WTC11 (cell line): ENCODE measurements at regions not wholly inside any gene's neighbourhood (a gene's known extent, or its start where the extent isn't known, plus 50 kb on each side); places are given as distances from the start of the nearest gene placed in this dataset.

ENCODE experiments used
- ATAC-seq: fragments of 200-7000 bp; cut with Tn5 transposase; 2 replicates; pipeline ENCODE4 v1.10.0; 2021; ENCODE audit warnings: mild to moderate bottlenecking, moderate library complexity
- CTCF ChIA-PET: fragments of 300-600 bp; sonication (Branson Sonifier 250); formaldehyde crosslinking; loops from one replicate; lab custom pipeline; 2021; ENCODE audit warnings: antibody characterized with exemption; lab: Charles Lee
- POLR2A ChIA-PET: fragments of 350-600 bp; sonication (Branson Sonifier 250); formaldehyde crosslinking; loops from one replicate; lab custom pipeline; 2021; ENCODE audit warnings: antibody characterized with exemption; lab: Charles Lee
- DNase-seq: peaks from one replicate; pipeline ENCODE4 v3.0.0; 2021; ENCODE audit warnings: low spot score
- H3K27ac Mint-ChIP-seq: 2 replicates; pipeline ENCODE4 v1.8.0; 2021; ENCODE audit warnings: mixed read lengths
- H3K27me3 Mint-ChIP-seq: 2 replicates; pipeline ENCODE4 v1.8.0; 2021; ENCODE audit warnings: low read depth, mild to moderate bottlenecking, moderate library complexity, mixed read lengths
- H3K36me3 Mint-ChIP-seq: 2 replicates; pipeline ENCODE4 v1.8.0; 2021; ENCODE audit warnings: mixed read lengths
- H3K4me1 Mint-ChIP-seq: 2 replicates; pipeline ENCODE4 v1.8.0; 2022; ENCODE audit warnings: mixed read lengths
- H3K4me3 Mint-ChIP-seq: 2 replicates; pipeline ENCODE4 v1.8.0; 2021; ENCODE audit warnings: mild to moderate bottlenecking, moderate library complexity, mixed read lengths
- H3K9me3 Mint-ChIP-seq: 2 replicates; pipeline ENCODE4 v1.8.0; 2021; ENCODE audit warnings: mixed read lengths
- AFF4 ChIP-seq: sonication (generic); formaldehyde crosslinking; IDR thresholded peaks from 2 replicates; pipeline ENCODE4 v1.8.1; 2023; ENCODE audit warnings: mild to moderate bottlenecking, missing genetic modification reagents, borderline replicate concordance
- CREB1 ChIP-seq: sonication (generic); formaldehyde crosslinking; IDR thresholded peaks from 2 replicates; pipeline ENCODE4 v1.8.0; 2023; ENCODE audit warnings: mild to moderate bottlenecking, missing genetic modification reagents
- CREM ChIP-seq: sonication (generic); formaldehyde crosslinking; IDR thresholded peaks from 2 replicates; pipeline ENCODE4 v1.8.1; 2022; ENCODE audit warnings: mild to moderate bottlenecking, missing genetic modification reagents, moderate library complexity
- ELF4 ChIP-seq: sonication (generic); formaldehyde crosslinking; IDR thresholded peaks from 2 replicates; pipeline ENCODE4 v1.8.1; 2022; ENCODE audit warnings: low read depth, mild to moderate bottlenecking, moderate library complexity, missing genetic modification reagents
- GABPB1 ChIP-seq: sonication (generic); formaldehyde crosslinking; IDR thresholded peaks from 2 replicates; pipeline ENCODE4 v1.8.1; 2023; ENCODE audit warnings: mild to moderate bottlenecking, missing genetic modification reagents
- JAZF1 ChIP-seq: fragments of 250-450 bp; sonication (Bioruptor Pico); IDR thresholded peaks from 2 replicates; pipeline ENCODE4 v1.9.0; 2021; ENCODE audit warnings: moderate library complexity, mild to moderate bottlenecking, inconsistent platforms
- KAT7 ChIP-seq: sonication (generic); formaldehyde crosslinking; IDR thresholded peaks from 2 replicates; pipeline ENCODE4 v1.8.1; 2023; ENCODE audit warnings: missing genetic modification reagents, mild to moderate bottlenecking, borderline replicate concordance
- NFYB ChIP-seq: sonication (generic); formaldehyde crosslinking; conservative IDR thresholded peaks from 2 replicates; pipeline ENCODE4 v1.8.0; 2022; ENCODE audit warnings: low read depth, missing genetic modification reagents
- NR1H2 ChIP-seq: sonication (generic); formaldehyde crosslinking; IDR thresholded peaks from 2 replicates; pipeline ENCODE4 v1.9.0; 2021; ENCODE audit warnings: mild to moderate bottlenecking, moderate library complexity, missing genetic modification reagents
- RELA ChIP-seq: sonication (generic); formaldehyde crosslinking; IDR thresholded peaks from 2 replicates; pipeline ENCODE4 v1.8.1; 2022; ENCODE audit warnings: missing genetic modification reagents, mild to moderate bottlenecking, borderline replicate concordance
- SMAD3 ChIP-seq: sonication (generic); formaldehyde crosslinking; IDR thresholded peaks from 2 replicates; pipeline ENCODE4 v1.8.0; 2022; ENCODE audit warnings: missing genetic modification reagents, mild to moderate bottlenecking, borderline replicate concordance
- TEAD4 ChIP-seq: sonication (generic); formaldehyde crosslinking; IDR thresholded peaks from 2 replicates; pipeline ENCODE4 v1.8.0; 2022; ENCODE audit warnings: mild to moderate bottlenecking, missing genetic modification reagents
- TP53 ChIP-seq: sonication (generic); formaldehyde crosslinking; IDR thresholded peaks from 2 replicates; pipeline ENCODE4 v1.8.1; 2023; ENCODE audit warnings: mild to moderate bottlenecking, missing genetic modification reagents
- USF2 ChIP-seq: sonication (generic); formaldehyde crosslinking; IDR thresholded peaks from 2 replicates; pipeline ENCODE4 v1.8.1; 2023; ENCODE audit warnings: mild to moderate bottlenecking, missing genetic modification reagents, moderate library complexity
- ZNF121 ChIP-seq: sonication (generic); formaldehyde crosslinking; IDR thresholded peaks from 2 replicates; pipeline ENCODE4 v1.8.0; 2023; ENCODE audit warnings: missing genetic modification reagents
- ZNF263 ChIP-seq: sonication (generic); formaldehyde crosslinking; IDR thresholded peaks from 2 replicates; pipeline ENCODE4 v1.8.1; 2022; ENCODE audit warnings: low read depth, mild to moderate bottlenecking, moderate library complexity, missing genetic modification reagents
- TF ChIP-seq, protein P1 (sequence below): sonication (generic); formaldehyde crosslinking; IDR thresholded peaks from 2 replicates; pipeline ENCODE4 v1.8.1; 2022; ENCODE audit warnings: missing genetic modification reagents, borderline replicate concordance
- TF ChIP-seq, protein P2 (sequence below): sonication (generic); formaldehyde crosslinking; IDR thresholded peaks from 2 replicates; pipeline ENCODE4 v1.8.0; 2022; ENCODE audit warnings: mild to moderate bottlenecking, missing genetic modification reagents
- TF ChIP-seq, protein P3 (sequence below): fragments of 250-450 bp; sonication (Bioruptor Pico); conservative IDR thresholded peaks from 2 replicates; pipeline ENCODE4 v1.9.0; 2021; ENCODE audit warnings: mild to moderate bottlenecking
- TF ChIP-seq, protein P4 (sequence below): sonication (generic); formaldehyde crosslinking; IDR thresholded peaks from 2 replicates; pipeline ENCODE4 v1.8.1; 2023; ENCODE audit warnings: mild to moderate bottlenecking, missing genetic modification reagents, moderate library complexity

GRCh38 chr2:59703796-59704195 is 849.7 kb downstream of the BCL11A start (continued):
- no peak for TF ChIP-seq GABPB1 (CRISPR knock-in tag)
- TF ChIP-seq, protein P1, sequence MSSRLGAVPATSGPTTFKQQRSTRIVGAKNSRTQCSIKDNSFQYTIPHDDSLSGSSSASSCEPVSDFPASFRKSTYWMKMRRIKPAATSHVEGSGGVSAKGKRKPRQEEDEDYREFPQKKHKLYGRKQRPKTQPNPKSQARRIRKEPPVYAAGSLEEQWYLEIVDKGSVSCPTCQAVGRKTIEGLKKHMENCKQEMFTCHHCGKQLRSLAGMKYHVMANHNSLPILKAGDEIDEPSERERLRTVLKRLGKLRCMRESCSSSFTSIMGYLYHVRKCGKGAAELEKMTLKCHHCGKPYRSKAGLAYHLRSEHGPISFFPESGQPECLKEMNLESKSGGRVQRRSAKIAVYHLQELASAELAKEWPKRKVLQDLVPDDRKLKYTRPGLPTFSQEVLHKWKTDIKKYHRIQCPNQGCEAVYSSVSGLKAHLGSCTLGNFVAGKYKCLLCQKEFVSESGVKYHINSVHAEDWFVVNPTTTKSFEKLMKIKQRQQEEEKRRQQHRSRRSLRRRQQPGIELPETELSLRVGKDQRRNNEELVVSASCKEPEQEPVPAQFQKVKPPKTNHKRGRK (CRISPR knock-in tag), result no peak
- TF ChIP-seq, protein P2, sequence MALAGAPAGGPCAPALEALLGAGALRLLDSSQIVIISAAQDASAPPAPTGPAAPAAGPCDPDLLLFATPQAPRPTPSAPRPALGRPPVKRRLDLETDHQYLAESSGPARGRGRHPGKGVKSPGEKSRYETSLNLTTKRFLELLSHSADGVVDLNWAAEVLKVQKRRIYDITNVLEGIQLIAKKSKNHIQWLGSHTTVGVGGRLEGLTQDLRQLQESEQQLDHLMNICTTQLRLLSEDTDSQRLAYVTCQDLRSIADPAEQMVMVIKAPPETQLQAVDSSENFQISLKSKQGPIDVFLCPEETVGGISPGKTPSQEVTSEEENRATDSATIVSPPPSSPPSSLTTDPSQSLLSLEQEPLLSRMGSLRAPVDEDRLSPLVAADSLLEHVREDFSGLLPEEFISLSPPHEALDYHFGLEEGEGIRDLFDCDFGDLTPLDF (CRISPR knock-in tag), result no peak
- TF ChIP-seq, all 79 proteins: peak for 0

DNA sequence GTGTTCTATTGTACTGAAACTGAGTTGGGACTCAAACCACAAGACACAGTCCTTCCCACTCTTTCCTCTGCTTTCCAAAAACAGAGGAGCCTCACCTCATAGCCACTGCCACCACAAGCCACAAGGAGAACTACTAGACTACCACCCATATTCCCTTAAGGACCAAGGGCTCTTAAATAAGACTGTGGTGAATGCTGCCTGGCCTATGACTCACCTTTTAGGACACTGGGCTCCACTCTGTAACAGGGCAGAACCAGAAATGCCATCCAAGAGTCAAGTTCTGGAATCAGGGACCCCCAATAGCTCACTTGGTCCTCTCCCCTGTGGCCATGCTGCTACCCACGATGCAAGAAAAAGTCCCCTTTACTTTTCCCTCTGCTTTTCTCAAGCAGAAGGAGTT is 851.4 kb downstream of the BCL11A start:
- H3K36me3 Mint-ChIP-seq, result peaks cover 10% of the 10 kb centered on the region
- POLR2A ChIA-PET, result no interaction called here
- no peaks in the 10 kb centered on the region for H3K4me1 Mint-ChIP-seq
- H3K27ac Mint-ChIP-seq, result no peak overlapping the region
- H3K27me3 Mint-ChIP-seq, result no peaks in the 10 kb centered on the region
- DNase-seq, result no peak
- TF ChIP-seq TP53 (CRISPR knock-in tag), result no peak
- TF ChIP-seq SMAD3 (CRISPR knock-in tag), result no peak
- TF ChIP-seq RELA, result no peak
- no peak for TF ChIP-seq NR1H2
- TF ChIP-seq ZNF121 (CRISPR knock-in tag), result no peak
- no peak for TF ChIP-seq KAT7 (CRISPR knock-in tag)
- TF ChIP-seq AFF4 (CRISPR knock-in tag), result no peak
- TF ChIP-seq TEAD4 (CRISPR knock-in tag), result no peak
- no peak for TF ChIP-seq ELF4 (CRISPR knock-in tag)
- TF ChIP-seq, protein P3, sequence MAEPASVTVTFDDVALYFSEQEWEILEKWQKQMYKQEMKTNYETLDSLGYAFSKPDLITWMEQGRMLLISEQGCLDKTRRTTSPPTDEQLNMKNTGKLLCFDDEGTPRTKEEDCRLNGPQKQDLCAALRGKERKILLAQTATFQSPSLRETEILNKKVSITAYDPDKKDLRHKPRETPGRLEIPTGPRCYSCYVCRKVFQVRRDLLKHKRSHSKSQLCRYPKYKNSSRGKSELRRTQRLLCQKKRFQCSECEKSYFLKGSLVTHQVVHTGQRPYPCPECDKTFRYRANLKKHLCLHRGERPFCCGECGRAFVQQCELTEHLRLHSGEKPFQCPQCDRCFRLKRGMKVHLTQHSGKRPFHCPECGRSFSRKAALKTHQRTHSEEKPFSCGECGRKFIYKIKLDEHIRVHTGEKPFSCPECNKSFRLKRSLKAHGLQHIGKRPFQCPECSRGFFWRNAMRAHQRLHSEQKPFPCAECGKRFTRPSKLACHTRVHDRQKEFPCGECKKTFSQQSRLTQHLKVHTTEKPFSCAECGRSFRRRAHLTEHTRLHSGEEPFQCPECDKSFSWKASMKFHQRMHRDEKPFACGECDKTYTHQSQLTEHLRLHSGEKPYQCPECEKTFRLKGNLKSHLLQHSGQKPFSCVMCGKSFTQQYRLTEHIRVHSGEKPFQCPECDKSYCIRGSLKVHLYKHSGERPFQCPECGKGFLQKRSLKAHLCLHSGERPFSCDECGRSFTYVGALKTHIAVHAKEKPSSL (CRISPR knock-in tag), result no peak
- TF ChIP-seq, protein P4, sequence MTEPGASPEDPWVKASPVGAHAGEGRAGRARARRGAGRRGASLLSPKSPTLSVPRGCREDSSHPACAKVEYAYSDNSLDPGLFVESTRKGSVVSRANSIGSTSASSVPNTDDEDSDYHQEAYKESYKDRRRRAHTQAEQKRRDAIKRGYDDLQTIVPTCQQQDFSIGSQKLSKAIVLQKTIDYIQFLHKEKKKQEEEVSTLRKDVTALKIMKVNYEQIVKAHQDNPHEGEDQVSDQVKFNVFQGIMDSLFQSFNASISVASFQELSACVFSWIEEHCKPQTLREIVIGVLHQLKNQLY (CRISPR knock-in tag), result no peak
- TF ChIP-seq ZNF263 (CRISPR knock-in tag), result no peak
- no peak for TF ChIP-seq CREM (CRISPR knock-in tag)
- TF ChIP-seq USF2 (CRISPR knock-in tag), result no peak
- TF ChIP-seq NFYB (CRISPR knock-in tag), result no peak
- TF ChIP-seq CREB1, result no peak
- no peak for TF ChIP-seq JAZF1 (CRISPR knock-in tag)
- no peak overlapping the region for H3K4me3 Mint-ChIP-seq
- no peak for ATAC-seq
- H3K9me3 Mint-ChIP-seq, result peaks cover 24% of the 10 kb centered on the region
- CTCF ChIA-PET, result no interaction called here
